ENCODE measurements at regions not wholly inside any gene's neighbourhood (a gene's known extent, or its start where the extent isn't known, plus 50 kb on each side); places are given as distances from the start of the nearest gene placed in this dataset.

DNA sequence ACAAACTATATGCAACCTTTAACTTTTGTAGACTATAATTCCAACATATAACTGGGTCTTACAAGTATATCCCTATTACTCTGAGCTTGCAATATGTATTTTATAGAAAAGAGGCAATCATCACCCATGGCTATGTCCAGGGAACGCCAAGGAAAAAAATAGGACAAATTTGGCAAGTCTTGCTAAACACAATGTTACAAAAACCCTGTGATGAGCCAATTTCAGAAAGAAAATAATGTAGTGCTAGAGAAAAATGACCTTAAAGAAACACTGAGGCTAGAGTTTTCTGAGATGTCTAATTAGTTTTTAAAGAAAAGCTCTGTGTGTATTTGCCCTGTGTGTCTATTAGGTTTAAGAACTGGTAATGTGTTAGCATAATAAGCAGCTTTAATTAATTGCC, 68.0 kb upstream of the FREM2 start:
- Histone ChIP-seq H3K4me1 (ENCODE audit: control insufficient read depth, insufficient read depth, low read depth, low read length) (no peaks in the 10 kb centered on the region), H3K4me3 (ENCODE audit: insufficient read depth in 1 of 2, low read depth in 1 of 2, low read length in 2 of 2) (no peak overlapping the region), H3K4me2 (ENCODE audit: low read length, poor library complexity, severe bottlenecking) (no peak overlapping the region), H3K23ac (ENCODE audit: low read length in 2 of 2) (no peak overlapping the region), H3K27ac (ENCODE audit: low read length, poor library complexity, severe bottlenecking) (no peak overlapping the region), H4K8ac (ENCODE audit: low read length) (no peak overlapping the region), H3K27me3 (ENCODE audit: control insufficient read depth in 1 of 2, insufficient read depth in 1 of 2, low read length in 2 of 2) (no peaks in the 10 kb centered on the region), H2BK5ac (ENCODE audit: low read depth, low read length, poor library complexity, severe bottlenecking) (no peak overlapping the region), H3K14ac (ENCODE audit: low read length in 2 of 2) (no peak overlapping the region), H3K4ac (ENCODE audit: low read depth in 1 of 2, low read length in 2 of 2) (no peak overlapping the region), H2BK120ac (ENCODE audit: low read depth, low read length) (no peak overlapping the region), H2BK12ac (ENCODE audit: low read length in 2 of 2) (no peak overlapping the region), H3K36me3 (ENCODE audit: control insufficient read depth in 1 of 2, insufficient read depth in 2 of 2, low read depth in 1 of 2, low read length in 2 of 2) (no peaks in the 10 kb centered on the region), H4K91ac (ENCODE audit: low read length) (no peak overlapping the region), H2AK5ac (ENCODE audit: low read length, severe bottlenecking) (no peak overlapping the region), H3K79me1 (replicated peaks; ENCODE audit: low read length, poor library complexity, severe bottlenecking) (no peaks in the 10 kb centered on the region), H3K9me3 (ENCODE audit: control insufficient read depth, low read length) (no peaks in the 10 kb centered on the region), H3K18ac (ENCODE audit: low read depth in 1 of 2, low read length in 2 of 2) (no peak overlapping the region), H3K9ac (ENCODE audit: low read length) (no peak overlapping the region), H2BK15ac (ENCODE audit: low read depth, poor library complexity, severe bottlenecking) (no peak overlapping the region), H2AFZ (ENCODE audit: low read depth, low read length) (no peak overlapping the region)
- no peak for DNase-seq
- WGBS, result no CpG with 5 or more reads among the region's 1 CpG

- H2BK120ac ChIP-seq (ENCODE audit: low read depth, low read length), result no peak overlapping the region
- H2BK12ac ChIP-seq (ENCODE audit: low read length in 2 of 2), result no peak overlapping the region
- no peaks in the 10 kb centered on the region for H3K9me3 ChIP-seq (ENCODE audit: control insufficient read depth, low read length)
- no peak overlapping the region for H3K4me3 ChIP-seq (ENCODE audit: insufficient read depth in 1 of 2, low read depth in 1 of 2, low read length in 2 of 2)
- no peak overlapping the region for H3K27ac ChIP-seq (ENCODE audit: low read length, poor library complexity, severe bottlenecking)
- no peak overlapping the region for H3K14ac ChIP-seq (ENCODE audit: low read length in 2 of 2)
- no peaks in the 10 kb centered on the region for H3K79me1 ChIP-seq (replicated peaks; ENCODE audit: low read length, poor library complexity, severe bottlenecking)
- H3K36me3 ChIP-seq (ENCODE audit: control insufficient read depth in 1 of 2, insufficient read depth in 2 of 2, low read depth in 1 of 2, low read length in 2 of 2), result no peaks in the 10 kb centered on the region
- no peak overlapping the region for H3K18ac ChIP-seq (ENCODE audit: low read depth in 1 of 2, low read length in 2 of 2)
- no peak overlapping the region for H2BK15ac ChIP-seq (ENCODE audit: low read depth, poor library complexity, severe bottlenecking)
- H3K4ac ChIP-seq (ENCODE audit: low read depth in 1 of 2, low read length in 2 of 2), result no peak overlapping the region
- H3K4me2 ChIP-seq (ENCODE audit: low read length, poor library complexity, severe bottlenecking), result no peak overlapping the region
- no peak overlapping the region for H4K91ac ChIP-seq (ENCODE audit: low read length)
- H3K23ac ChIP-seq (ENCODE audit: low read length in 2 of 2), result no peak overlapping the region
- no peak for DNase-seq
- 95% methylated on average over 4 of the region's 4 CpGs for WGBS
- no peak overlapping the region for H4K8ac ChIP-seq (ENCODE audit: low read length)
- H2AK5ac ChIP-seq (ENCODE audit: low read length, severe bottlenecking), result no peak overlapping the region
- no peaks in the 10 kb centered on the region for H3K27me3 ChIP-seq (ENCODE audit: control insufficient read depth in 1 of 2, insufficient read depth in 1 of 2, low read length in 2 of 2)
- H2AFZ ChIP-seq (ENCODE audit: low read depth, low read length), result no peak overlapping the region
- no peak overlapping the region for H3K9ac ChIP-seq (ENCODE audit: low read length)
- H2BK5ac ChIP-seq (ENCODE audit: low read depth, low read length, poor library complexity, severe bottlenecking), result no peak overlapping the region
- H3K4me1 ChIP-seq (ENCODE audit: control insufficient read depth, insufficient read depth, low read depth, low read length), result no peaks in the 10 kb centered on the region
Measured at GRCh38 chr13:38620876-38621275, 66.0 kb upstream of the FREM2 start.

DNA sequence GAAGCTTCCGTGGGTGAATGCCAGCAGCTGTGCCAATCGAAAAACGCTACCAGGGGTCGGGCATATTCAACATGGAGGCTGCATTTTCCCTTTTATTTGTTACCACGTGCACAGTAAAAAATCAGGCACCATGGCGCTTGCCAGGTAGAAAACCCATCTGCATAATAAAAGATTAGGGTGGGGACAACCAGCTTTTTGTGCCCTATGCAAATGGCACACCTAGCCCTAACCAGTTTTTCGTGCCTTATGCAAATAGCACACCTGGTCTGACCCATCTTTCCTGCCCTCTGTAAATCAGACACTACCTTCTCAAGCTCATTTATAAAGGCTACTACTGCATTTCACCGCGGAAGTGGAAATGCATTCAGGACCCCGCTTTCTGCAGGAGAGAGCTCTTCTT, 62.1 kb upstream of the FREM2 start:
- no peaks in the 10 kb centered on the region for H3K36me3 ChIP-seq (ENCODE audit: control insufficient read depth in 1 of 2, insufficient read depth in 2 of 2, low read depth in 1 of 2, low read length in 2 of 2)
- H3K4ac ChIP-seq (ENCODE audit: low read depth in 1 of 2, low read length in 2 of 2), result no peak overlapping the region
- H3K9ac ChIP-seq (ENCODE audit: low read length), result no peak overlapping the region
- H3K23ac ChIP-seq (ENCODE audit: low read length in 2 of 2), result no peak overlapping the region
- no peak overlapping the region for H3K4me2 ChIP-seq (ENCODE audit: low read length, poor library complexity, severe bottlenecking)
- no peak overlapping the region for H2BK5ac ChIP-seq (ENCODE audit: low read depth, low read length, poor library complexity, severe bottlenecking)
- no peak overlapping the region for H2BK12ac ChIP-seq (ENCODE audit: low read length in 2 of 2)
- WGBS, result 57% methylated on average over 10 of the region's 10 CpGs
- no peak overlapping the region for H4K8ac ChIP-seq (ENCODE audit: low read length)
- no peak overlapping the region for H2BK15ac ChIP-seq (ENCODE audit: low read depth, poor library complexity, severe bottlenecking)
- no peaks in the 10 kb centered on the region for H3K27me3 ChIP-seq (ENCODE audit: control insufficient read depth in 1 of 2, insufficient read depth in 1 of 2, low read length in 2 of 2)
- no peak overlapping the region for H2BK120ac ChIP-seq (ENCODE audit: low read depth, low read length)
- no peak overlapping the region for H3K14ac ChIP-seq (ENCODE audit: low read length in 2 of 2)
- H3K79me1 ChIP-seq (replicated peaks; ENCODE audit: low read length, poor library complexity, severe bottlenecking), result no peaks in the 10 kb centered on the region
- H3K18ac ChIP-seq (ENCODE audit: low read depth in 1 of 2, low read length in 2 of 2), result no peak overlapping the region
- no peak overlapping the region for H3K4me3 ChIP-seq (ENCODE audit: insufficient read depth in 1 of 2, low read depth in 1 of 2, low read length in 2 of 2)
- no peaks in the 10 kb centered on the region for H3K4me1 ChIP-seq (ENCODE audit: control insufficient read depth, insufficient read depth, low read depth, low read length)
- H2AFZ ChIP-seq (ENCODE audit: low read depth, low read length), result no peak overlapping the region
- H3K9me3 ChIP-seq (ENCODE audit: control insufficient read depth, low read length), result no peaks in the 10 kb centered on the region
- no peak overlapping the region for H4K91ac ChIP-seq (ENCODE audit: low read length)
- H2AK5ac ChIP-seq (ENCODE audit: low read length, severe bottlenecking), result no peak overlapping the region
- H3K27ac ChIP-seq (ENCODE audit: low read length, poor library complexity, severe bottlenecking), result no peak overlapping the region
- DNase-seq, result no peak

DNA sequence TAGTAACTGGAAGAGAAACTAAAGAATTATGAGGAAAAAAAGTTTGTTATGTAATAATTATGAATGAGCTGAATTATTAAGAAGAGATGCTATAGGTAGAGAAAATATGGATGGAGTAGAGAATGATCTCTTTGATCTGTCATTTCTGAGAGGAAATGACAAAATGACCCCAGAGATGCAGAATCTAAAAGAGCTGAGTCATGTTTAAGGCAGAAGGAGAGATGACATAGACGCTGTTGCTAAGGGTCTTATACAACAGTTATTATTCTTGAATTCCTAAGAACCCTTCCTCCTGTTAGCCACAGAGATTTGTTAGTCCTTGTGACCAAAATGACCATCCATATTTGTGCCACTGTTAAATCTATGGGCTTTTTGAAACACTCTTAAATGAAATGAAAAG, 58.3 kb upstream of the FREM2 start:
- no peak overlapping the region for H3K23ac ChIP-seq (ENCODE audit: low read length in 2 of 2)
- no peak for DNase-seq
- H2BK5ac ChIP-seq (ENCODE audit: low read depth, low read length, poor library complexity, severe bottlenecking), result no peak overlapping the region
- no peak overlapping the region for H2AFZ ChIP-seq (ENCODE audit: low read depth, low read length)
- H2BK120ac ChIP-seq (ENCODE audit: low read depth, low read length), result no peak overlapping the region
- H3K4me1 ChIP-seq (ENCODE audit: control insufficient read depth, insufficient read depth, low read depth, low read length), result no peaks in the 10 kb centered on the region
- no peak overlapping the region for H3K9ac ChIP-seq (ENCODE audit: low read length)
- H3K18ac ChIP-seq (ENCODE audit: low read depth in 1 of 2, low read length in 2 of 2), result no peak overlapping the region
- H3K36me3 ChIP-seq (ENCODE audit: control insufficient read depth in 1 of 2, insufficient read depth in 2 of 2, low read depth in 1 of 2, low read length in 2 of 2), result no peaks in the 10 kb centered on the region
- no peak overlapping the region for H4K8ac ChIP-seq (ENCODE audit: low read length)
- no peak overlapping the region for H2AK5ac ChIP-seq (ENCODE audit: low read length, severe bottlenecking)
- H3K27me3 ChIP-seq (ENCODE audit: control insufficient read depth in 1 of 2, insufficient read depth in 1 of 2, low read length in 2 of 2), result no peaks in the 10 kb centered on the region
- WGBS, result no CpG with 5 or more reads among the region's 1 CpG
- no peaks in the 10 kb centered on the region for H3K9me3 ChIP-seq (ENCODE audit: control insufficient read depth, low read length)
- no peak overlapping the region for H4K91ac ChIP-seq (ENCODE audit: low read length)
- H3K79me1 ChIP-seq (replicated peaks; ENCODE audit: low read length, poor library complexity, severe bottlenecking), result no peaks in the 10 kb centered on the region
- H3K4me3 ChIP-seq (ENCODE audit: insufficient read depth in 1 of 2, low read depth in 1 of 2, low read length in 2 of 2), result no peak overlapping the region
- H3K4me2 ChIP-seq (ENCODE audit: low read length, poor library complexity, severe bottlenecking), result no peak overlapping the region
- H3K27ac ChIP-seq (ENCODE audit: low read length, poor library complexity, severe bottlenecking), result no peak overlapping the region
- no peak overlapping the region for H2BK12ac ChIP-seq (ENCODE audit: low read length in 2 of 2)
- no peak overlapping the region for H3K14ac ChIP-seq (ENCODE audit: low read length in 2 of 2)
- H2BK15ac ChIP-seq (ENCODE audit: low read depth, poor library complexity, severe bottlenecking), result no peak overlapping the region
- no peak overlapping the region for H3K4ac ChIP-seq (ENCODE audit: low read depth in 1 of 2, low read length in 2 of 2)
